ENCODE measurements at regions not wholly inside any gene's neighbourhood (a gene's known extent, or its start where the extent isn't known, plus 50 kb on each side); places are given as distances from the start of the nearest gene placed in this dataset.

DNA sequence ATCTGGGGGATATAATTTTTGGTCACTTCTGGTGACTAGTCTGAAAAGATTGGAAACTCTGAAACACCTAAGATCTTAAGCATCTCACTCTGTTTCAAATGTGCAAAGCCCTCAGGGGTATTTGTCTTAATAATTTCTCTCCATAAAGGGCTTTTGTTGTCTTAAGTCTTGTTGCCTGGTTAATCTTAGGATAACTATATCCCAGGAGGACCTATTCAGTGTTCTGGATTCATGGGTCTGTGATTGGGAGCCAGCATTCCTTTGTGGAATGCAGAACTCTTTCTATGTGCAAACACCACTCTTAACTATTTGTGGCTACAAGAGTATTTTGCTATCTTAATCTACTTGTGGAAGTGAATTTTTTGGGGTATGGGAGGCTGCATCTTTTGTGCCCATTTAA lies 1573.0 kb upstream of the PRMT6 start:
- TF ChIP-seq, protein P1, sequence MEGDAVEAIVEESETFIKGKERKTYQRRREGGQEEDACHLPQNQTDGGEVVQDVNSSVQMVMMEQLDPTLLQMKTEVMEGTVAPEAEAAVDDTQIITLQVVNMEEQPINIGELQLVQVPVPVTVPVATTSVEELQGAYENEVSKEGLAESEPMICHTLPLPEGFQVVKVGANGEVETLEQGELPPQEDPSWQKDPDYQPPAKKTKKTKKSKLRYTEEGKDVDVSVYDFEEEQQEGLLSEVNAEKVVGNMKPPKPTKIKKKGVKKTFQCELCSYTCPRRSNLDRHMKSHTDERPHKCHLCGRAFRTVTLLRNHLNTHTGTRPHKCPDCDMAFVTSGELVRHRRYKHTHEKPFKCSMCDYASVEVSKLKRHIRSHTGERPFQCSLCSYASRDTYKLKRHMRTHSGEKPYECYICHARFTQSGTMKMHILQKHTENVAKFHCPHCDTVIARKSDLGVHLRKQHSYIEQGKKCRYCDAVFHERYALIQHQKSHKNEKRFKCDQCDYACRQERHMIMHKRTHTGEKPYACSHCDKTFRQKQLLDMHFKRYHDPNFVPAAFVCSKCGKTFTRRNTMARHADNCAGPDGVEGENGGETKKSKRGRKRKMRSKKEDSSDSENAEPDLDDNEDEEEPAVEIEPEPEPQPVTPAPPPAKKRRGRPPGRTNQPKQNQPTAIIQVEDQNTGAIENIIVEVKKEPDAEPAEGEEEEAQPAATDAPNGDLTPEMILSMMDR (IDR thresholded peaks at IDR 0.05) = no peak
- TF ChIP-seq POLR2A (IDR thresholded peaks at IDR 0.05) = no peak

Data from testis (tissue), 2 donors.